Inflammatory macrophage treated with lipopolysaccharide for 4 hours (primary cell): ENCODE measurements at regions not wholly inside any gene's neighbourhood (a gene's known extent, or its start where the extent isn't known, plus 50 kb on each side); places are given as distances from the start of the nearest gene placed in this dataset.
A peak's percentile ranks its signal among the peaks of the same experiment; 100 is the strongest.
"Not testable (repeated sequence)": the region's sequence is repeated elsewhere in the genome, so short reads cannot be mapped to it uniquely, and the experiment has no call there.

Source experiments
- DNase-seq: peaks from one replicate; pipeline ENCODE4 v3.0.0-alpha.2; 2020

DNA sequence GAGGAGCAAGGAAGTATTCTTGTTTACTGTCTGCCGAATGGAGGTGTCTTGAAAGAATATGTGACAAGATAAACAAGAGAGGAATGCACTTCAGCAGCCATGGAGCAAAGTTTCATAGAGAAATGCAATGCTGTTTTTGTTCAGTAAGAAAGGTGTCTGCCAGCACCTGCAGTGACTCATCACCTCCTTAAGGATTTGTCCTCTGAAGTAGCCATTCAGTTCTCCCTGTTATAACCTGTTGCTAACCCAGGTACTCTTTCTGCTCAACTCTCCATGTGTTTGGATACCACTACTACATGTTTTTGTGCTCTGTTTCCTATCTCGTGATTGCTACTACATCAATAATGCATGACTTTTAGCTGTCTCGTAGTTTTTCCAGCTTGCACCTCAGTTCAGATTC lies 328.9 kb downstream of the CHL1 start:
- no peak for DNase-seq

DNA sequence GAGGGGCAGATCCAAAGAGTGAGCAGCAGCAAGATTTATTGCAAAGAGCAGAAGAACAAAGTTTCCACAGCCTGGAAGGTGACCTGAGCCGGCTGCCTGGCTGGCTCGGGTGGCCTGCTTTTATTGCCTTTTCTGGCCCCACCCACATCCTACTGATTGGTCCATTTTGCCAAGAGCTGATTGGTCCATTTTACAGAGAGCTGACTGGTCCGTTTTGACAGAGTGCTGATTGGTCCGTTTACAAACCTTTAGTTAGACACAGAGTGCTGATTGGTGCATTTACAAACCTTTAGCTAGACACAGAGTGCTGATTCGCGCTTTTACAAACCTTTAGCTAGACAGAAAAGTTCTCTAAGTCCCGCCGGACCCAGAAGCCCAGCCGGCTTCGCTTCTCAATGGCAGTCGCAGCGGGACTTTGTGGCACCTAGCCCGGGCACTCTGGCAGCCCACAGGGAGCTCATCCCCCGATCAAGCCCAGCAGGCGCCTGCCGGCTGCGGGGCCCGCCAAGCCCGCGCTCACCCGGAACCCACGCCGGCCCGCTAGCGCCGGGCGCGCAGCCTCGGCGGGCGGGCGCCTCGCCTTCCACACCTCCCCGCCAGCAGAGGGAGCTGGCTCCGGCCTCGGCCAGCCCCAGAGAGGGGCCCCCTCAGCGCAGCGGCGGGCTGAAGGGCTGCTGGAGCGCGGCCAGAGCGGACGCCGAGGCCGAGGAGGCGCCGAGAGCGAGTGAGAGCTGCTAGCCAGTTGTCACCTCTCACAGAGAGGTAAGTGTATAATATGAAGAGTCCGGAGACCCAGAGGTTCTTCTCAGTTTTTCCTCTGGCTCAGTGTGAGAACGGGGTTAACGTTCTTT lies 339.2 kb downstream of the CHL1 start:
- no peak for DNase-seq

DNA sequence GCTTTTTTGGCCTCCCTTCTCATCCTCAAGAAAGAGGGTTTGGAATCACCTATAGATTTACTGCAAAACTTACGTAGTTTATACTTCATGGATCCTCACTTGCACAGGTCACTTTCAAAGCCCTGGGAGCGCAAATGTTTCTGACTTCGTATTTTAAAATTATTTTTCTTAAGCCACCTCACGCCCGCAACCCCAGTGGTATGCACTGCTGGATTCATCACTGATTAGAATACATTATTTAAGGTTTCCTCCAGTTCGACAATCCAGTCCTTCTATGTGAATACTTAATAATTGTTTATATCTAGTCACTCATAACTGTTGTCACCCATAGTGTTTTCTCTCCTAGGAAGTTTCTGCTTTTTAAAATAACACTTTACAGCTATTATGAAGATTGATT lies 339.9 kb downstream of the CHL1 start:
- no peak for DNase-seq

DNA sequence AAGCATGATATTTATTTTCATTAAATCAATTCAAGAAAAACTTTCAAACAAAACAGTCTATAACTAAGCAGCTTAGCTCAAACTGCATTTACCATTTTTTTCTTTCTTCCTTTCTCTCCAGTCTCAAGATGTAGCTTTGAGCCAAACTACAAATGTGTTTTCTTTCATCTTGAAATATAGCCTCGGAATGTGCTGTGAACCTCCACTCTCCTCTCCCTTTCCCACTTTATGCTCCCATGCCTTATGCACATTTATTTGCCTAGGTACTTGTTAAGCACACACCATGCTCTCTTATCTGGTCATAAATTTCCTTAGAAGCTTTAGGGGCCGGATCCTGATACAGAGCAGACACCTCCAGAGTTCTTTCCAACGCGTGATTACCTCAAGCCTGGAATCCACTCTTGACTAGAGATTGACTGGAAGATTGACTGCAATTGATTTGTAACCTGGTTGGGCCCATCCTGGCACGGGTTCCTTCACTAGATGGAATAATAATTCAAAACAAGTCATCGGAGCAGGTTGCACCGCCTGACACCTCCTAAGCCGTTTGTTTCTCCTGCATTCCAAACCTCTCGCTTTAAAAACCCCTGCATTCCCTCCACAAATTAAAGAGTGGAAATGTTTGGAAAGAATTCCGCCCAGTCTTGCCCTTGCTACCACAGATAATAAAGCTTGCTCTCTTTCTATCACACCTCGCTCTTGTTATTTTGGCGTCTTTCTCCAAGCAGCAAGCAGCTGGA lies 344.7 kb downstream of the CHL1 start:
- DNase-seq: no peak

DNA sequence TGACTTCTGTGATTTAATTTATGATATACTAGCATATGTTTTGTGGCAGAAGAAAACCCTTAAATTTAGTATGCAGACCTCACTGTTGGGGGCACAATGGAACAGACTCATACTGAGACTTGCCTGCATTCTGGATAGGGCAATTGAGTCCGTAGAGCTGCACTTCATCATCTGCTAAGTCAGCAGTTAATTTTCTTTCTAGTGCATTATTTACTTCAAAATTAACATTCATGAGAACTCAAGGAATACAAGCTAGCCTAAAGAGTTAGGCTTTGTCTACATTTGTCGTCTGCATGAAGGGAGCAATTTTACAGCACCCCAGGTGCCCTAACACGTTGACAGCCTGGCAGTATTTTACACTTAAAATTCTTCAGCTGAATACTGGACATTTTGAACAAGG lies 345.5 kb downstream of the CHL1 start:
- DNase-seq: no peak

DNA sequence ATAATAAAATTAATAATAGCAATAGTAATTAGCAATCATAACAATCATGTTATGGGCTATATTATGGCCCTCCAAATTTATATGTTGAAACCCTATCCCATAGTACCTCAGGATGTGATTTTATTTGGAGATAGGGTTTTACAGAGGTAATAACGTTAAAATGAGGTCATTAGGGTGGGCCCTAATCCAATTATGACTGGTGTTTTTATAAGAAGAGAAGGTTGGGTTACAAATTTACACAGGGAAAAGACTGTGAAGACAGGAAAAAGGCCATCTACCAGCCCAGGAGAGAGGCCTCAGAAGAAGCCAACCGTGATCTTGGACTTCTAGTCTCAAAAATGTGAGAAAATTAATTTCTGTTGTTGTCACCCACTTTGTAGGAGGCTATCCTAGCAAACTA lies 353.1 kb downstream of the CHL1 start:
- no peak for DNase-seq

DNA sequence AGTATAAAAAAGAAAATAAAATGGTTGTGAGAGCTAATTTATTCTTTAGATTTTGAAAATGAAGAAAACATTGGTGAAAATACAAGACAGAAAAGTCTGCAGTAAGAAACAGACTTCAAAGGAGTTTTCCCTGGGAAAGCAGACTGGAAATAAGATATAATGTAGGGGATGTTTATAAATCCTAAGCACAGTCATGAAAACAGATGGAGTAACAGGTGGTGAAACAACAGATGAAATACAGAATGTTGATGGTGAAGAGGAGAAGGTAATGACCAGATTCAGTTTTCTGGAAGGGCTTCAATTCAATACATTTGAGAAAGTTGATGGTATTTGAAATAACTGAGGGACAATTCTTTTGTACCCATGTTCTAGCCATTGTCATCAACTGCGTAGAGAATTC lies 353.9 kb downstream of the CHL1 start:
- no peak for DNase-seq

DNA sequence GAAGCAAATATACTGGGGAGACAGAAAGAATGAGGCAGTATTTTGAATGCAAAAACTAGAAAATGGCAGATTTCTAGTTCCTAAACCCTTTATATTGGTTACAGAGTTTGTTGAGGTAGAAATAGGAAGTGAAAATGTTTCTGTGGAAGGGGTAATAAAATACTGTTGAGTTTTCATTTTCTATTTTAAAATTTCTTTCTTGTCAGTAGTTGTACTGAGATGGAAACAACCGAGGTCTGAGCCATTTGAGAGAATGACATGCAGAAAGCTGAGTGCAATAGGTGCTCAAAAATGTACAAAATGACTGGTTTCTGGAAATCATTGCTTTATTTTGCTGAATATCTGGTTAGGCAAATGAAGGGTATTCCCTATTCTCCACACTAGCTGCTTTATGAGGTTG lies 361.4 kb downstream of the CHL1 start:
- no peak for DNase-seq

DNA sequence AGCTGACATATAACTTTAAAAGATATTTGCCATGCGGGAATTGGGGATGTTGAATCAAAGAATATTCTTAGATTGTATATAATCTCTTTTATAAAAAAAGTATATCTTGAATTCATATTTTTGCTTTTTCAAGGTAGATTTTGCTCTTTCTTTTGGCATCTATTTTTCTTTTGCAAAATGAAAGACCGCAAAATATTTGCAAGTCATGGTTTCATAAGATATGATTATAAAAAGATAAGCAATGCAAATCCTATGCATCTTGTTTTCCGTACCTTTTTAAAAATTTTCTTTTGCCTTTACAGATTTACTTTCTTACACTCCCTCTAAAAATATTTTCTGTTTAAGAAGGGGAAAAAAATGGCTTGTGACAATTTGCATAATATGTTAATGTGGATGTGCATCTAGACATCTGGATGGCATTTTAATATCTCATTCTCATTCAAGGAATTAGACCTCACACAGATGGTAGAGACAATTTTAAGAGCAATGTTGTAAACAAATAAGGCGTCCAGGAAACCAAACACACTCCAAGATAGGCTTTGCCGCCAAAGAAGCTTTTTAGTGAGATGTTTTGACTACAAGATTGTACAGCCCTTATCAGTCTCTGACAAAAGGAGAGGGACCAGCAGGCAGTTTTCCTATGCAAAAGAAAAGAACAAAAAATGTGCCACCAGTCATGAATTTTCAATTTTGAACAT lies 371.1 kb downstream of the CHL1 start:
- no peak for DNase-seq

DNA sequence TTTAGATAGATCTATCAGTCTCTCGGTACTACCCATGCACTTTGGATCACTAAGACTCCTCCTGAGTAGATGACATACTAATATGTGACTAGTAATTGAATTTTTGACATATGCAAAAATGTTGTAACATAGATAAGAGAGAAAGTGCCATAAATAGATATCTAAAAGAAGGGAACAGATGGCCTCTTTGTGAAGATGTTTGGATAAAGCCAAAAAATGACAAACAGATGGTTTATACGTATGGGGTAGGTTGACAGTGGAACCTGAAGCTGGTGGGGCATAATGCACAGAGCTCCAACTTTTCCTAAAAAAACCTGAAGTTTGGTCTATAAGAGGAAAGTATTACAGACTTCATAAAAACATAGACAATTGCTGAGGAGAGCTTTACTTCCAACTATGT lies 383.0 kb downstream of the CHL1 start:
- not testable (repeated sequence) for DNase-seq

DNA sequence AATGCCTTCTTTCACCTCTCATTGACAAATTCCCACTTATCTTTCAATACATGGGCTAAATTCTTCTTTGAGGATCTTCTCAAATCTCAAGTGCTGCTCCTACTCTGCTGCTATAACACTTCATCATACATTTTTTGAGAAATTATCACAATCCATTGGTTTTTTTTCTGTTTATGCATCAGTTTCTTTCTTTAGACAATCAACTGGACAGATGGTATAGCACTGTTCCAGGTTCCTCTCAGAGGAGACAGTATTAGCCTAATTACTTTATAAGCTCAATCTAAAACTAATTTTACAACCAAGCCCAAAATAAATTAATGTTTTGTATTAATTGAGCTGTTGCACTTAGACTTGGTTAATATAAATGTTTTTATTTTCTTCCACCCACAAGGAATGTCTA lies 392.5 kb downstream of the CHL1 start:
- not testable (repeated sequence) for DNase-seq

DNA sequence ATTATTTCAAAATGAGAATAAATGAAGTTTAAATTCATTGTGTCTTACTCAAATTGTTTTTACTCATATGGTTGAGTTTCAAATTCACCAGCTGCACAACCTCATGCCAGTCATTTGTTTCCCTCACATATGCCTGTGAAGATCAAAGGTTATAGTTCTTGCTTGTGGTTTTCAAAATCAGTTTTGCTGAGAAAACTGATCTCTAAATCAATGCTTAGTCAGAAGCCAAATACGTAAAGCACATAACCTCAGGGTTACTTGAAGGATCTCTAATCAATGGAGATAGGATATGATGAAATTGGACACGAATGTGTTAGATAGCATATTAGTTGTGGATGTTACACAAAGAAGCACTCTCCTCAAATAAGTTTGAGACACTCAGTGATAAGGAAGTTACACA lies 400.7 kb downstream of the CHL1 start:
- DNase-seq: not testable (repeated sequence)

DNA sequence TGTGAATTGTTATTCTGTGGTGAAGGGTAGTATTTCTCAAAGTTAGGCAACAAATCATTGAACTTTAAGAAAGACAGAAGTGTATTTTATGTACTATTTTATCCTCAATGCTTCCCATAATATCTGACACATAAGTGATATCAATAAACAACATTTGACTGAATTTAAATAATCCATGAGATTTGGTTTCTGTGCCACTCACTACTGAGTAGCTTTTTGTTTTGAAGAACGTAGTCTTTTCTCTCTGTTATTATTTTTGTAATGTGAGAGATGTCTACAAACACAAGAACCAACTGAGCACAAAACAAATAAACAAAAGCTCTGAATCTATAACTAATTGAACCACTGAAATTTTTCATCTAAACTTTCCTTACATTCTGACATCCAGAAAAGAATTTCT lies 401.2 kb downstream of the CHL1 start:
- not testable (repeated sequence) for DNase-seq

DNA sequence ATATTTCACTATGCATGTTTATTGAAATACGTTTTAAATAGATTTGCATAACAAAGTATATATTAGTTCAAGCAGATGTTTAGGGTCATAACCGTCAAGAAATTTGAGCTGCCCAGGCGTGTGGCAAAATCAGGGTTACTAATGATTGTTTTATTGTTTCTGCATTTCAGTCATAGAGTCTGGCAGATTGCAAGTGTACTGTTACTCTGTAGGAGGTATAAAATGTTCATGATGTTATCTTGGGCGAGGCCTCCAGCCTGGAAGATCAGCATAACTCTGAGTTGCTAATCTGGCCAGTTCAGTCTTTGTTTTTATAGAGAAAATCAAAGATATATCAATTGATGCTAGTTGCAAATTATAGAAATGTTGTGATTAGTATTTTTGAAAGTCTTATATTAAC lies 410.9 kb downstream of the CHL1 start:
- not testable (repeated sequence) for DNase-seq

DNA sequence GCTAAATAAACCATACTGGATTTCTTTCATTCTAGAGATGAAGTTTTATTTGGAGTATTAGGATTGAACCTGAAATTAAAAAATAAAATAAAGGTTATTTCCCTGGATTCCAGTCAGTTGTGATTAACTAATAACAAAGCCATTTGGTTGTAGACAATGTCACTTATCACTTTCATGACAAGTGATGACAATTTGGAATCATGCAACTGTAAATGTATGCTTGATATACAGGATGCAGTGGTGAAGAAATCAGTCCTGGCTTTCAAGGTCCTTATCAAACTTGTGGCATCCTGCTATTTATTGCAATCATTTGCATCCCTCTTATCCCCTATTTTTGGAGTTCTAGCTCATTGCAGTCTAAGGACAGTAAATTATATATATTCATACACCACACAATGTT lies 425.2 kb downstream of the CHL1 start:
- DNase-seq: no peak

DNA sequence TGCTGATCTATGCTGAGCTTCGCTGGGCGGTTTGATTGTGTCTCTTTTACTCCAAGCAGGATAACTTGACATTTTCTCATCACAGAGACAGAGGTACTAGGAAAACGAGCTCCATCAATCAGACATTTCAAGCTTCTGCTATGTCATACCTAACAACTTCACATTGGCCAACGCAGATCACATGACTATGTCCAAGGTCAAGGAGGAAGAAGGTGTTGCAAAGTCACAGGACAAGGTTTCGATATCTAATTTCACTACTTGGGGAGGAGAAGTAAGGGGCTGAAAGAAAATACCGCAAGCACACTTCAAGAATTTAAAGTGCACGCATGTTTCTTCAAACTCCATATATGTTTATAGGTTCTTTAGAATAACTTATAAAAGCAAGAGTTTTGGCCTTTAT lies 425.8 kb downstream of the CHL1 start:
- DNase-seq: no peak

DNA sequence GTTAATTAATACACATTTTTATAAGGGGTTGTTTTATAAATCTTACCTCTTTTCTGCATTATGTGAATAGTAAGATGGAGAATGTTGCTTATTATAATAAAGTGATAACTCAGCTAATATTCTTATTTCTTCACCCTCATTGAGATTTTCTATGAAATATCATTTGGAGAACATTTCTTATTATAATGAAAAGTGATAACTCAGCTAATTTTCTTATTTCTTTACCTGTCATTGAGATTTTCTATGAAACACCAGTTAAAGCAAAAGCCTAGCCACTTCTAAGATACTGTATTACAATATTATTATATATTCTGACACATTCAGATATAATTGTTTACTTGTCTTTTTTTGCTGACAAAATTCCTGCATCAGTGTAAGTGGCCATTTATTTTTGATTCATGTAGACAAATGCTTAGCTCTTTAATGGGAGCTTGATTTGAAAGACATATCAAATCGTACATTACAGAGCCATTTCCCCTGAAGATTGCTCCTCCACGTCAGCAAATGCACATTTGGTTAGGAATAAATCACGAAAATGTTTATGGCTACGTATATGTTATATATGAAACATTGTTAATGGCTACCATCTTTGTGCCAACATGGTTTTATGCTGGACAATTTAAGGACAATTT lies 427.5 kb downstream of the CHL1 start:
- no peak for DNase-seq

DNA sequence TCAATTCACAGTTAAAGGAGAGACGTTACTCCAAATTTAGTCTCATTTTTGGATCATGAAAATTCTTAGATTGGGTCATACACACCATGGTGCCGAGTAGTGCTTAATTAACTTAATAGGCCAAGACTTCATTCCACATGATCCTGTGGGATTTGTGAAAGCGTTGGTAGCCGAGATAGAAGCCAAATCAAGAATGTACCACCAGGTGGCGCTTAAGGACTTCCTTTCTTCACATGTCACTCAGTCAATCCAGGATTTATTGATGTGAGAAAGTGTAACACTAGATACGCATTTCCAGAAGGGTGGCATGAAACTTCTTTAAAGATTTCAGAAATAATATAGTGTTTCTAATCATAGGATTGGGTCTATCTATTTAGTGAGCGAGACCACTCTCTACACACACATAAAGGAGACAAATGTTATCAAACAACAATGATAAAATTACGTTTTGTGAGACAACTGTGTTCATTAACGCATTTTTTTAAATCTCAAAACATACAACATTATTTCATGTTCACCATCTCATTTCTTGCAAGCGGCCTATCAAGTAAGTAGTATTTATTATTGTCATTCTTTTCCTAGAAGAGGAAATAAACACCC lies 436.1 kb downstream of the CHL1 start:
- peak; percentile 45 for DNase-seq

DNA sequence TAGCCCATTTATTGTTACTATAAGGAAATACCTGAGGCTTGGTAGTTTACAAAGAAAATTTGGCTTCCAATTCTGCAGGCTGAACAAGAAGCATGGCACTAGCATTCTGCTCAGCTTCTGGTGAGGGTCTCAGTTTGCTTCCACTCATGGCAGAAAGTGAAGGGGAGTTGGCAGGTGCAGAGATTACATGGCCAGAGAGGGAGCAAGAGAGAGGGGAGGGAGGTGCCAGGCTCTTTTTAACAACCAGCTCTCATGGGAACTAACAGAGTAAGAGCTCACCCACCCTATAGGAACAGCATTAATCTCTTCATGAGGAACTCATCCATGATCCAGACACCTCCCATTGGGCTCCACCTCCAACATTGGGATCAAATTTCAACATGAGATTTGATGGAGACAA lies 437.9 kb downstream of the CHL1 start:
- DNase-seq: no peak

DNA sequence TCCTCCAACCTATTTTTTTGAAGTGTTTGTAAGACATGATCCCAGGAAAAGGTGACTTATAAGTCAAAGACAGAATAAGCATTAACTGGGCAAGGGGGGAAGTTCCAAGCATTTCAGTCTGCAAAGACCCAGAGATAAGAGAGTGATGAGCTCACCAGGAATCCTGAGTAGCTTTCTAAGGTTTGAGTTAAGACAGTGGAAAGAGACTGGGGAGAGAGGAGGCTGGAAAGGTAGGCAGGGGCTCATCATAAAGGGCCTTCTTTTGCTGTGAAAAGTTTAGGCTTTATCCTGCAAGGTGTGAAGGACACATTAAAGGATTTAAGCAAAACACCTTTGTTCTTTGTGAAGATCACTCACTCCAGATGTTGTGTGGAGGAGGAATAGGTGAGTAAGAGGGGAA lies 438.8 kb downstream of the CHL1 start:
- no peak for DNase-seq

DNA sequence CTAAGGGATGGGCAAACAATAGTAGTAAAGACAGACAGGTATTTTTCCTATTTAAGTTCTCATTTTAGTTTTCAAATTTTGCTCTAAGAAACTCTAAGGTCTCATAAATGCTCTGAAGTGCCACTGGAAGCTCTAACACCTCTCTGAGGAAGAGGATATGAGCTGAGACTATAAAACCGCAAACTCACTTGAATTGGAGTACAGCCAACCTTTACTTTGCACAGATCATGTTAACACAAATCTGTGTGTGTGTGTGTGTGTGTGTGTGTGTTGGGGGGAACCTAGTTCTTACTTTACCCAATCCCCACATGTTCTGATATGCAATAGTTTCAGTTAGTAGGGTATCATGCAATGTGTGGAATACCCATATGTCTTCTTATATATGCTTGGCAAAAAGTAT lies 446.8 kb downstream of the CHL1 start:
- DNase-seq: no peak

DNA sequence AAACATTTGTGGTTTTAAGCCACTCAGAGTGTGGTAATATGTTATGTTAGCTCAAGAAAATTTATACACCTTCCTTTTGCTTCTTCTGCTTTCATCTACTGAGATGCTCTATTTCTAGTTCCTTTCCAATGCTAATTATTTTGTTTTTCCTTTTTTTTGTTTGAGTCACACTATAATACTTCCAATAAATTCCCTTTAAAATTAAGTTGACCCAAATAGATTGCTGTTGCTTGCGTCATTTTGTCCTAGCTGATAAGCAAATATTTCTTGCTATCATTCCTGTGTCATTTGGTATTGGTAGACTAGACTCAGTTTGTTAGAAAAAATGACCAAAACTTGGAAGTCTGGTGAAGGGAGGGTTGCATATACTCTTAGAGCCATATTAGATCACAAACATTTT lies 437.0 kb upstream of the CNTN6 start:
- no peak for DNase-seq

DNA sequence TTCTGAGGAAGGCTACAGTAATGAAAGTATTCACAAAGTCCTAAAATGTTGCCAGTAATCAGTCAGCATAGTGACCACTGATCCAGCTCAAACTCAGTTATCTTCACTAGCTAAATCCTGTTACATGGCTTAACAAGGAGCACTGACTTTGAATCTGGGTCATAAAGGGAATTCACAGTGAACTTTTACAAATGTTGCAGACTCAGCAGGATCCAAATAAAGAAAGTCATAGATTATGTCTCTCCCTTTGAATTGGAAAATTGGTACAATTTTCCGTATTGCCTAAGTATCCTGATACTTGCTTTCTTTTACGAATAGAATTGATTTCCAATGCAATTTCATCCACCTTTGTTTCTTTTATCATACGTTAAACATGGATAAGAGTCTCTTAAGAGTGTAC lies 431.5 kb upstream of the CNTN6 start:
- DNase-seq: no peak
